DMS 273 (cell line): ENCODE measurements at regions not wholly inside any gene's neighbourhood (a gene's known extent, or its start where the extent isn't known, plus 50 kb on each side); places are given as distances from the start of the nearest gene placed in this dataset.
A peak's percentile ranks its signal among the peaks of the same experiment; 100 is the strongest.
"Not testable (repeated sequence)": the region's sequence is repeated elsewhere in the genome, so short reads cannot be mapped to it uniquely, and the experiment has no call there.

Experiments
- DNase-seq: peaks from one replicate; lab custom pipeline; 2025; ENCODE audit not compliant: unreplicated experiment; lab: John Stamatoyannopoulos, UW

- DNase-seq, result not testable (repeated sequence)
Measured at GRCh38 chr5:93933269-93933668, 191.9 kb upstream of the POU5F2 start.

GRCh38 chr5:93930098-93930497 lies 188.7 kb upstream of the POU5F2 start:
- peak; percentile 25 for DNase-seq

- peak; percentile 90 for DNase-seq
Measured at GRCh38 chr5:93929131-93929530, 187.7 kb upstream of the POU5F2 start.

- no peak for DNase-seq
Measured at GRCh38 chr5:93926831-93927620, 185.6 kb upstream of the POU5F2 start.

- DNase-seq, result no peak
Measured at GRCh38 chr5:93925321-93925720, 183.9 kb upstream of the POU5F2 start.

- no peak for DNase-seq
Measured at GRCh38 chr5:93924628-93925027, 183.2 kb upstream of the POU5F2 start.

- DNase-seq, result no peak
Measured at GRCh38 chr5:93922551-93922950, 181.2 kb upstream of the POU5F2 start.

GRCh38 chr5:93921001-93921400 lies 179.6 kb upstream of the POU5F2 start:
- DNase-seq, result no peak

- no peak for DNase-seq
Measured at GRCh38 chr5:93916872-93917271, 175.5 kb upstream of the POU5F2 start.

- DNase-seq, result peak; percentile 68
Measured at GRCh38 chr5:93915142-93915553, 173.7 kb upstream of the POU5F2 start.

- DNase-seq, result no peak
Measured at GRCh38 chr5:93911609-93912008, 170.2 kb upstream of the POU5F2 start.

GRCh38 chr5:93909356-93909755 lies 168.0 kb upstream of the POU5F2 start:
- peak; percentile 43 for DNase-seq

GRCh38 chr5:93904917-93905316 lies 163.5 kb upstream of the POU5F2 start:
- no peak for DNase-seq

GRCh38 chr5:93902288-93902687 lies 160.9 kb upstream of the POU5F2 start:
- no peak for DNase-seq

GRCh38 chr5:93899026-93899600 lies 157.7 kb upstream of the POU5F2 start:
- peak; percentile 48 for DNase-seq

- DNase-seq, result peak; percentile 34
Measured at GRCh38 chr5:93894601-93895354, 153.4 kb upstream of the POU5F2 start.

- no peak for DNase-seq
Measured at GRCh38 chr5:93893075-93893474, 151.7 kb upstream of the POU5F2 start.

- no peak for DNase-seq
Measured at GRCh38 chr5:93892481-93892880, 151.1 kb upstream of the POU5F2 start.

- peak; percentile 40 for DNase-seq
Measured at GRCh38 chr5:93891491-93892480, 150.4 kb upstream of the POU5F2 start.

- DNase-seq, result no peak
Measured at GRCh38 chr5:93890657-93891056, 149.3 kb upstream of the POU5F2 start.

- no peak for DNase-seq
Measured at GRCh38 chr5:93887678-93888077, 146.3 kb upstream of the POU5F2 start.
